SK-N-SH (cell line): ENCODE measurements at regions not wholly inside any gene's neighbourhood (a gene's known extent, or its start where the extent isn't known, plus 50 kb on each side); places are given as distances from the start of the nearest gene placed in this dataset.

ENCODE experiments used
- CTCF ChIA-PET: fragments of 300-600, 350-600 bp; formaldehyde crosslinking; extraction: SDS; loops from one replicate; lab custom pipeline; 2021; lab: Yijun Ruan, JAX
- POLR2A ChIA-PET: fragments of 350-600 bp; sonication (Branson Sonifier 250); formaldehyde crosslinking; extraction: SDS; loops from one replicate; lab custom pipeline; 2020; ENCODE audit warnings: antibody characterized with exemption, inconsistent platforms; lab: Yijun Ruan, JAX
- DNase-seq: peaks from one replicate; pipeline ENCODE4 v3.0.0; 2012
- H2AFZ ChIP-seq: fragments of 200-600 bp; sonication (generic); 2 replicates; pipeline ENCODE4 v1.8.1; 2016; ENCODE audit warnings: antibody characterized with exemption, mild to moderate bottlenecking, low read depth
- H3F3A ChIP-seq: fragments of 200-600 bp; sonication (generic); replicated peaks from 2 replicates; pipeline ENCODE3; 2016; ENCODE audit warnings: antibody characterized with exemption, mild to moderate bottlenecking; ENCODE audit not compliant: insufficient read depth
- H3K27ac ChIP-seq, 2 experiments: fragments of 200-500 bp in 1 of 2; fragments of 200-600 bp in 1 of 2; sonication (Bioruptor generic) in 1 of 2; sonication (generic), shearing (Covaris generic) in 1 of 2; 2 replicates each; pipeline versions ENCODE4 v1.5.1 to v1.6.1; 2014 to 2016; ENCODE audit warnings: low read depth in 2 of 2, inconsistent platforms in 1 of 2, low read length in 1 of 2, mild to moderate bottlenecking in 1 of 2, mixed read lengths in 1 of 2
- H3K27me3 ChIP-seq: fragments of 200-600 bp; sonication (generic), shearing (Covaris generic); 2 replicates; pipeline ENCODE4 v1.6.1; 2016; ENCODE audit warnings: mixed run types; ENCODE audit not compliant: insufficient read depth
- H3K36me3 ChIP-seq, 2 experiments: fragments of 200-500 bp in 1 of 2; fragments of 200-600 bp in 1 of 2; sonication (Bioruptor generic) in 1 of 2; sonication (generic) in 1 of 2; replicated peaks in 1 of 2; 2 replicates each; pipeline versions ENCODE3 to v1.5.1; 2014 to 2016; ENCODE audit warnings: low read length in 1 of 2, mild to moderate bottlenecking in 1 of 2; ENCODE audit not compliant: insufficient read depth in 2 of 2, control insufficient read depth in 1 of 2
- H3K4me1 ChIP-seq, 2 experiments: fragments of 200-500 bp in 1 of 2; fragments of 200-600 bp in 1 of 2; sonication (Bioruptor generic) in 1 of 2; sonication (generic), shearing (Covaris generic) in 1 of 2; 2 replicates each; pipeline versions ENCODE4 v1.5.1 to v1.6.1; 2014 to 2016; ENCODE audit warnings: low read depth in 1 of 2, low read length in 1 of 2, mixed run types in 1 of 2; ENCODE audit not compliant: insufficient read depth in 2 of 2, control insufficient read depth in 1 of 2
- H3K4me2 ChIP-seq: fragments of 200-600 bp; sonication (generic), shearing (Covaris generic); 2 replicates; pipeline ENCODE4 v1.6.1; 2017; ENCODE audit warnings: mixed run types
- H3K4me3 ChIP-seq, 2 experiments: fragments of 200-500 bp in 1 of 2; fragments of 200-600 bp in 1 of 2; sonication (Bioruptor generic) in 1 of 2; sonication (generic), shearing (Covaris generic) in 1 of 2; 2 replicates each; pipeline versions ENCODE4 v1.5.1 to v1.8.1; 2014 to 2016; ENCODE audit warnings: low read depth in 2 of 2, inconsistent platforms in 1 of 2, low read length in 1 of 2, mild to moderate bottlenecking in 1 of 2, mixed read lengths in 1 of 2, moderate library complexity in 1 of 2
- H3K79me2 ChIP-seq: fragments of 200-600 bp; sonication (generic); 2 replicates; pipeline ENCODE4 v1.8.1; 2017; ENCODE audit warnings: mild to moderate bottlenecking; ENCODE audit not compliant: insufficient read depth
- H3K9ac ChIP-seq: fragments of 200-600 bp; sonication (generic); 2 replicates; pipeline ENCODE4 v1.6.1; 2017; ENCODE audit warnings: mixed run types
- H3K9me2 ChIP-seq: fragments of 200-600 bp; sonication (generic); 2 replicates; pipeline ENCODE4 v1.6.1; 2017; ENCODE audit warnings: mixed run types
- H3K9me3 ChIP-seq: fragments of 200-600 bp; sonication (generic); 2 replicates; pipeline ENCODE4 v1.6.1; 2017; ENCODE audit warnings: mixed run types, mild to moderate bottlenecking, moderate library complexity
- H4K20me1 ChIP-seq: fragments of 200-600 bp; sonication (generic); 2 replicates; pipeline ENCODE4 v1.6.1; 2017; ENCODE audit warnings: mild to moderate bottlenecking, mixed run types; ENCODE audit not compliant: insufficient read depth
- CHD2 ChIP-seq: fragments of 150-350 bp; IDR thresholded peaks from 2 replicates; pipeline ENCODE4 v1.6.1; 2018; ENCODE audit warnings: low read length; ENCODE audit not compliant: partially characterized antibody
- FOSL2 ChIP-seq: IDR thresholded peaks from 2 replicates; pipeline ENCODE4 v1.4.0; 2012; ENCODE audit warnings: low read depth, mild to moderate bottlenecking, moderate library complexity, borderline replicate concordance
- FOXJ3 ChIP-seq: sonication (generic); formaldehyde crosslinking; IDR thresholded peaks from 2 replicates; pipeline ENCODE4 v1.5.1; 2020; ENCODE audit warnings: mild to moderate bottlenecking, missing genetic modification reagents
- FOXM1 ChIP-seq: IDR thresholded peaks from 2 replicates; pipeline ENCODE4 v1.4.0; 2012; ENCODE audit warnings: low read depth, mild to moderate bottlenecking
- JUND ChIP-seq: IDR thresholded peaks from 2 replicates; pipeline ENCODE4 v1.4.0; 2012
- MAX ChIP-seq: IDR thresholded peaks from 2 replicates; pipeline ENCODE4 v1.4.0; 2012; ENCODE audit warnings: low read depth
- PBX3 ChIP-seq: IDR thresholded peaks from 2 replicates; pipeline ENCODE4; 2012
- POLR2AphosphoS5 ChIP-seq: IDR thresholded peaks from 2 replicates; pipeline ENCODE4 v1.6.1; 2012; ENCODE audit warnings: low read depth, low read length
- REST ChIP-seq: IDR thresholded peaks from 2 replicates; pipeline ENCODE4 v1.6.1; 2012; ENCODE audit warnings: mild to moderate bottlenecking, low read depth, low read length, moderate library complexity
- RFX5 ChIP-seq: IDR thresholded peaks from 2 replicates; pipeline ENCODE4 v1.6.1; 2012; ENCODE audit warnings: mild to moderate bottlenecking, improper control_type of control experiment, low read length
- SIN3A ChIP-seq: IDR thresholded peaks from 2 replicates; pipeline ENCODE4 v1.6.1; 2012; ENCODE audit warnings: low read depth, mild to moderate bottlenecking, low read length, moderate library complexity, borderline replicate concordance
- TAF1 ChIP-seq: IDR thresholded peaks from 2 replicates; pipeline ENCODE4 v1.6.1; 2012; ENCODE audit warnings: low read depth, mild to moderate bottlenecking, low read length, moderate library complexity, borderline replicate concordance
- YY1 ChIP-seq: IDR thresholded peaks from 2 replicates; pipeline ENCODE4 v1.4.0; 2012; ENCODE audit warnings: low read depth, mild to moderate bottlenecking
- WGBS: methylation state at CpG from one replicate; pipeline ENCODE4 v1.1.6; 2017; ENCODE audit warnings: low lambda C conversion rate; 5-methylcytosine and 5-hydroxymethylcytosine counted together
- TF ChIP-seq, protein P1 (sequence below): IDR thresholded peaks from 2 replicates; pipeline ENCODE4 v1.4.0; 2012; ENCODE audit warnings: low read depth, borderline replicate concordance

- ChIA-PET POLR2A (no interaction called here), CTCF (no interaction called here)
- Histone ChIP-seq H3K27me3 (no peaks in the 10 kb centered on the region), H3K4me2 (no peak overlapping the region), H3K4me1 (no peaks in the 10 kb centered on the region), H3K9me3 (no peaks in the 10 kb centered on the region), H3K79me2 (no peaks in the 10 kb centered on the region), H3K9me2 (no peaks in the 10 kb centered on the region), H3K4me3 (no peak overlapping the region), H3K27ac (no peak overlapping the region), H2AFZ (no peak overlapping the region), H3K9ac (no peak overlapping the region), H4K20me1 (no peaks in the 10 kb centered on the region), H3K36me3 (no peaks in the 10 kb centered on the region), H3F3A (no peaks in the 10 kb centered on the region)
- TF ChIP-seq POLR2AphosphoS5, result no peak
- TF ChIP-seq, protein P1, sequence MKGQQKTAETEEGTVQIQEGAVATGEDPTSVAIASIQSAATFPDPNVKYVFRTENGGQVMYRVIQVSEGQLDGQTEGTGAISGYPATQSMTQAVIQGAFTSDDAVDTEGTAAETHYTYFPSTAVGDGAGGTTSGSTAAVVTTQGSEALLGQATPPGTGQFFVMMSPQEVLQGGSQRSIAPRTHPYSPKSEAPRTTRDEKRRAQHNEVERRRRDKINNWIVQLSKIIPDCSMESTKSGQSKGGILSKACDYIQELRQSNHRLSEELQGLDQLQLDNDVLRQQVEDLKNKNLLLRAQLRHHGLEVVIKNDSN, result no peak
- WGBS, result 29% methylated on average over 4 of the region's 4 CpGs
- no peak for DNase-seq
Observed at GRCh38 chr5:166952048-166952447, 1339.4 kb upstream of the WWC1 start.

GRCh38 chr5:166957782-166958181 lies 1333.7 kb upstream of the WWC1 start:
- no peak overlapping the region for H3K4me2 ChIP-seq
- POLR2A ChIA-PET, result no interaction called here
- H3K4me3 ChIP-seq, result no peak overlapping the region
- WGBS, result 35% methylated on average over 3 of the region's 3 CpGs
- H3K36me3 ChIP-seq, result no peaks in the 10 kb centered on the region
- H3F3A ChIP-seq, result no peaks in the 10 kb centered on the region
- no peaks in the 10 kb centered on the region for H3K9me3 ChIP-seq
- no peaks in the 10 kb centered on the region for H3K27me3 ChIP-seq
- H3K9me2 ChIP-seq, result no peaks in the 10 kb centered on the region
- no peak overlapping the region for H2AFZ ChIP-seq
- H3K27ac ChIP-seq, result no peak overlapping the region
- CTCF ChIA-PET, result no interaction called here
- no peak overlapping the region for H3K9ac ChIP-seq
- H4K20me1 ChIP-seq, result no peaks in the 10 kb centered on the region
- DNase-seq, result no peak
- no peak for TF ChIP-seq FOXM1
- TF ChIP-seq FOSL2, result no peak
- no peak for TF ChIP-seq REST
- no peaks in the 10 kb centered on the region for H3K4me1 ChIP-seq
- no peaks in the 10 kb centered on the region for H3K79me2 ChIP-seq

DNA sequence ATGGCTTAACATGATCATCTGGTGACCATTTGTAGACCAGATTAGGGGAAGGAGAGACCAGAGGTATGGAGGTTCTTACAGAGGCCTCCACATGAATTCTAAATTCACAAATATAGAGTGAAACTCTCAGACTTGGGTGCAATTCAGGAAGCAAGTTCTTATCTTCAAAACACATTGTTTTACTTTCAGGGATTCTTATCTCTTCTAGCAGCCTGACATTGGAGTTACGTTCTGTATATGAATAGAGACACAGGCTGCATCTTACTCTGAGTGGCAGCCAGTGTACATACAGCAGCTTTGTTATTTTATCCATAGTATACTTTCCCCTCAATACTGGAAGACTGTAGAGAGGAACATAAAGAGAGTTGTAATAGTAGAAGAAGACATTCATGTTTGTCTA lies 1331.7 kb upstream of the WWC1 start:
- WGBS, result 18% methylated on average over 1 of the region's 1 CpG
- Histone ChIP-seq H3K27me3 (no peaks in the 10 kb centered on the region), H3F3A (no peaks in the 10 kb centered on the region), H3K27ac (no peak overlapping the region), H3K79me2 (no peaks in the 10 kb centered on the region), H3K9me3 (no peaks in the 10 kb centered on the region), H2AFZ (no peak overlapping the region), H3K36me3 (no peaks in the 10 kb centered on the region), H3K4me3 (no peak overlapping the region), H3K4me1 (no peaks in the 10 kb centered on the region), H3K9ac (no peak overlapping the region), H3K9me2 (no peaks in the 10 kb centered on the region), H3K4me2 (no peak overlapping the region), H4K20me1 (no peaks in the 10 kb centered on the region)
- no peak for DNase-seq
- POLR2A ChIA-PET, result no interaction called here
- no peak for TF ChIP-seq JUND
- no peak for TF ChIP-seq TAF1
- no peak for TF ChIP-seq YY1
- TF ChIP-seq SIN3A, result no peak
- TF ChIP-seq RFX5, result no peak
- no peak for TF ChIP-seq FOXJ3 (CRISPR knock-in tag)
- TF ChIP-seq MAX, result no peak
- no peak for TF ChIP-seq PBX3
- TF ChIP-seq CHD2, result no peak
- CTCF ChIA-PET, result no interaction called here
